HG03460 (cell line): ENCODE measurements at regions not wholly inside any gene's neighbourhood (a gene's known extent, or its start where the extent isn't known, plus 50 kb on each side); places are given as distances from the start of the nearest gene placed in this dataset.

Source experiments
- ATAC-seq: cut with Tn5 transposase; IDR thresholded peaks from one replicate; pipeline ENCODE4 v1.9.1; 2021; ENCODE audit not compliant: unreplicated experiment

DNA sequence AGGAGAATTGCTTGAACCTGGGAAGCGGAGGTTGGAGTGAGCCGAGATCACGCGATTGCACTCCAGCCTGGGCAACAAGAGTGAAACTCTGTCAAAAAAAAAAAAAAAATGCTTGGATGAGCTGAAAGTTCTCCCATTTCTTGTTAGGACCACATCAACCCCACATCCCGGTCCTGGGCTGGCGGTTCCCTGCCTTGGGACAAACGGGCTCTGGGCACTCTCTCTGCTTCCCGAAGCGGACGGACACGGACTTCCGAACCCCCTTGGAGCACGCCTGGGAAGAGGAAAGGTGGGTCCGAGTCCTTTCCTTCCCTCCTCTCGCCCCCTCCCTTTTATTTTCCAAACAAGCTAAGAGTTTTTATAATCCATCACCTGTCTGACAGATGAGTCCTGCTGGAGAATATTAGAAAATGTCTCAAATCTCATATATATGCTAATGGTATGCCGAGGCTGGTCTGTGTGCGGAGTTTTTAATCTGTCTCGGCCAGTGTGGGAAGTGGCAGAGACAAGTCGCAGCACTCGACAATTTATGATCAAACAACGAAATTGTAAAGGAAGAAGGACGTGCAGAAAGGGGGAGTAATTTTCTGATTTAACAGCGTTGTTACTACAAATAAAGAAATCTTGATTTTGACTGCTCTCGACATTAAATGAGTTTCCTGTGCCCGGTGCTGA lies 257.9 kb upstream of the IRX4 start:
- no peak for ATAC-seq

DNA sequence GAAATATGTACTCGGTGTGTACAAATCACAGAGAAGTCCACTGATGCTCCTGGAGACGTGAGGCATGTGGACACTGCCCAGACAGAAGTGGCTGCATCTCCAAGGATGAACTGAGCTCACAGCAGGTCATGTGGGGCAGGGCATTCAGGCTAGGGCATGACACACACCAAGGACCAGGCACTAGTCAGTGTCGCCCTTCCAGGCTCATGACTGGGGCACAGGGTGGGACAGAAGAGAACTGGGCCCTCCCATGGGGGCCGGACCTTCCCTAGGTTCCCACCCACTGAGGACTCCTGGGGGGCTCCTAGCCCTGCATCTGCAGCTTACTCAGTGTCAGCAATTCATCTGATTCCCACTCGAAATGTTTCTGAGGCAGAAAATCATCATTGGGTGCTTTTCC lies 256.8 kb upstream of the IRX4 start:
- no peak for ATAC-seq

DNA sequence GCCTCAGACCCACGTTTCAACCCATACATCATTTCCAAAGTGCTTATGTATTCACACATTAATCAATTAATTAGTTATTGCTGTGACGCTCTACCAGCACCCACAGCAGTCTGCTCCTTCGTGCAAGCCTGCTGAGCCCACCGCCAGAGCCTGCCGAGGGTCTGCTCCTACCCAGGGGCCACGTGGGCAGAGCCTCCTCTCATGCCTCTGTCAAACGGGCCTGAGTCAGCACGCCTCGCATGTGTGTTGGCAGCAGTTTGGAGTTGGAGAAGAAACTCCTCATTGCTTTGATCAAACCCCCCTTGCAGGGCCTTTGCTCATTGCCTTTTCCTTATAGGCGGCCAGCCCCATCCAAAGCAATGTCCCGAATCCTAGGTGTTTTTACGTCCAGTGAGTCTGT lies 256.2 kb upstream of the IRX4 start:
- no peak for ATAC-seq

DNA sequence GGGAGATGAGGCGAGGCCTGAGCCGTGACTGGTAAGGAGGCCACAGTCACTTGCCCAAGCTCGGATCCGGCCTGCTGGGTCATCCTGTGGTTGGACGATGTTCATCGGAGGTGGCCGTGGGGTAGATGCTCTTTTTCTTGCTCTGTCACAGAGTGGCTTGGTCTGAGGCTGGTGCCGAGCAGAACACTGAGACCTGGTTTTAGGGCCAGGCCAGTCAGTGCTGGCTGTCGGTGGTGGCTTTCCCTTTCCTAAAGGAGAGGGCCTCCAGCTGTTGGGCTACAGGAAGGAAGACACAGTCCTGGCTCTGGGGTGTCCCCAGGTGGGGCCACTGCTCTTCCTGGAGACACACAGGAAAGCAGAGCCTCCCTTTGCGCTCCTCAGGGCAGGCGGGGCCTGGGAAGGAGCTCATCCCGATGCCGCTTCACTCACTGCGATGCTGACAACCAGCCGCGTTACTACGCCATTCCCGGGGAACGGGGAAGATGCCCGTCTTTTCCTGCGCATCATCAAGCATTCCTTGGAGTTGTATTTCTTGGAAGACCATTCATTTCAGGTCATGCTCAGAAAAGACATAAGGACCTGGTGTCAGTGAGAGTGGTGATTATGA lies 254.8 kb upstream of the IRX4 start:
- no peak for ATAC-seq

DNA sequence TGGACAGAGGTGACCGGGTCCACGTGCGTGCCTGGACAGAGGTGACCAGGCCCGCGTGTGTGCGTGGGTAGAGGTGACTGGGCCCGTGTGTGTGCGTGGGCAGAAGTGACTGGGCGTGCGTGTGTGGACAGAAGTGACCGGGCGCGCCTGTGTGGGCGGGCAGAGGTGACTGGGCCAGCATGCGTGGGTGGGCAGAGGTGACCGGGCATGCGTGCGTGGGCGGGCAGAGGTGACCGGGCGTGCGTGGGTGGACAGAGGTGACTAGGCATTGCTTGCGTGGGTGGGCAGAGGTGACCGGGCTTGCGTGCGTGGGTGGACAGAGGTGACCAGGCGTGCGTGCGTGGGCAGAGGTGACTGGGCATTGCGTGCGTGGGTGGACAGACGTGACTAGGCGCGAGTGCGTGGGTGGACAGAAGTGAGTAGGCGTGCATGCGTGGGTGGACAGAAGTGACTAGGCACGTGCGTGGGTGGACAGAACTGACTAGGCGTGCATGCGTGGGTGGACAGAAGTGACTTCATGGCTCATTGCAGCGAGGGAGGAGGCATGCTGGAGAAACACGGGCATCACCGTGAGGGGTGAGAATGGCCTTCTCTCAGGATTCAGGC lies 254.1 kb upstream of the IRX4 start:
- no peak for ATAC-seq

DNA sequence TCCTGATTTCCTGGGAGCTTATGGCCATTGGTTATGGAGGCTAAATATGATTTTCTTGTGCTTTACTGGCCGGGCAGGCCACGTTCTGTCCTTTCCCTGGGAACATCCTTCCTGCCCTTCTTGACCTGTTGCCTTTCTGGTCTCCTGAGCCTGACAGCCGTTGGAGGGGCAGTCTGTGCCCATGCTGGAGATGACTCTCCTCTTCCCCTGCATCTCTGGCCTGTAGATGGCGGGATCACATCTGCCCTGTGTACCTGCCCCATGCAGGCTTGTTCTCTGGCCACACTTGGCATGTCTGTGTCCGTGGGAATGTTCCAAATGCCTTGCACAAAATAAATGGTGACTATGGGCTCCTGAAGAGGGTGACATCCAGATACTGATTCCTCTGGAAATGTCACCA lies 253.1 kb upstream of the IRX4 start:
- ATAC-seq: no peak

DNA sequence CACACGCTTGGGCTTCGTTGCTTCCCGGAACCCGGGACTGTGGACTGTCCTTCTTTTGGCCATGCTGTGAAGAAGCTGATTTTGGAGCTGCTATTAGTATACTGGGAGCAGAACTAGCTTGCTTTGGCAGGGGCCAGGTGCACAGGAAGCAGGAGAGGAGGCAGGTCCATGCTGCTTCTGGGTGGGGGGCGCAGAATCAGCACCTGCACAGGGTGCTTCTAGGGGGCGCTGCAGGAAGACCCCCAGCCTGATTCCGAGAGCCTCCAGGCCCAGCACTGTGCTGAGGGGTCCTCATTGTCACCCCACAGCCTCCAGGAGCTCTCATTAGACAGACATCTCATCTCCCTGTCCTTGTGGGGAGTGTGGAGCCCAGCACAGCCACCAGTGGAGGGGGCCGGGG lies 252.6 kb upstream of the IRX4 start:
- no peak for ATAC-seq

DNA sequence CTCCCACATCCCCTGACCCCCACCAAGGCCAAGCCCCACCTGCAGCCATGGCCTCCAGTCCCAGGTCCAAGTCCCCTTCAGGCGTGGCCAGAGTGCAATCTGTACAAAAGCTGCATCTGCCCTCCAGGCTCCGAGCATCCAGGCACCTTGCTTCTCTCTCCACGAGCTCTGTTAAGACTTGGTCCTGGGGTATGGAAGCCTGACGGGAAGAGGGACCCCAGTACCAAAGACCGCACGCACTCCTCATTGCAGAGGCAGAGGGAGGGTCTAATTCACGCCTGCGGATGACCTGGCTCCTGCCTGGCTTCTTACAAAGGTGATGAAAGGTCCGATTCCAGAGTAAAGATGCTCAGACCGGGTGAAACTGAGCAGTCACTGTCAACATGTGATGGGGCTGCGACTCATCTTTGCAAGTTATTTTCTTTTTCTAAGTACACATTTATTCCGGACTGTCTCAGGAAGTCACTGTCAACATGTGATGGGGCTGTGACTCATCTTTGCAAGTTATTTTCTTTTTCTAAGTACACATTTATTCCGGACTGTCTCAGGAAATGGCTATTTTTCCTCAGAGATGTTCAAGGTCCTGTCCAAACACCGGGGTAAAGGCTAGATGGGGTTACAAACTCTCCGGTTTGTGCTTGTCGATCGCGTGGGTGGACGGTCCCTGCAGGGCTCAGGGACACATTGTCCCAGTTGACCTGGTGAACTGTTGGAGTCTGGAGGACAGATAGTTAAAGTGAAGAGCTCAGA lies 252.0 kb upstream of the IRX4 start:
- no peak for ATAC-seq

DNA sequence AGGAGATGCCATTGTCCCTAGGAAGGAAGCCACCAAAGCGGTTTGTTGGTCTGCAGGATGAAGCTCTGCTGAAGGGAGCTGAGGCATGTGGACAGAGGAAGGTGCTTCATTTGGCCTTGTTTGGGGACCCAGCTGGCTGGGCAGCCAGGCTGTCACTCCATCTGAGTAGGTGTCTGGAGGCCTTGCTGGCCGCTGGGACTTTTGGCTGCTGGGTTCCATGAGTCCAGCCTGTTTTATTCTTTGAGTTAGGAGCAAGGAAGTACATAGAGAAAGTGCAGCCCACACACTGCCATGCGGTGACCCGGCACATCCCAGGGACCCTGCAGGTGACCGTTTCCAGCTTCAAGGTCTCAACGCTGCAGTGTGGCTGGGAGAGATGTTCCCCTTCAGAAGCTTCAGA lies 251.2 kb upstream of the IRX4 start:
- no peak for ATAC-seq

DNA sequence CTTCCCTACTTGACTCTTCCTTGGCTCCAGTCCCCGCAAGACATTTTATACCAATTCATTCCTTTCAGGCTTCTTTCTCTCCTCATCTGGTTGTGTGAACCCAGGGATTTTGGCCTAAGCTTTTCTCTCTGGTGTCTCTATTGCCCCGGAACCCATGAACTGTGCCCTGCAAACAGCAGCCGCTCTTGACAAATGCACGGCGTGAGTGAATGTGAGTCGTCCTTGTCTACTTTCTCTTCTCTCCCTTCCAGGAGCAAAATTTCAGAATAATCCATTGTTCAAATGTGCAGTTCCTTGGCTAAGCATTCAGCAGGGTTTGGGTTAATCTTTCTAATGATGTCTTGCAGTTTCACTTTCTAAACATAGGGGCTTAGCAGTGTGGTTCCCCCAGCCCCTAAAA lies 250.4 kb upstream of the IRX4 start:
- ATAC-seq: no peak

DNA sequence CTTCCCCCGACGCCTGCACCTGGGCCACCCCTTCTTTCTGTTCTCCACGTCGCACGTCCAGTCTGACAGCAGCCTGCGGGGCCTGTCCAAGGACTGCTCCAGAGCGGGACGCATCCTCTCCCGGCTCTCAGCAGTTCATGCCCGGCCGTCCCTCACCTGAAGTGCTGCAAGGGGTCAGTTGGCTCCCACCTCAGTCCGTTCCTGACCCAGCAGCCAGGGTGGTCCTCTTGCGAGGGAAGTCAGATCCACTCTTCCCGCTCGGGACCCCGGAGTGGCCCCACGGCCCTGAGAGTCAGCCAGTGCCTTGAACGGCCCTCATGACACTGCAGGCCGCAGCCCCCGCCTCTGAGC lies 249.7 kb upstream of the IRX4 start:
- no peak for ATAC-seq

DNA sequence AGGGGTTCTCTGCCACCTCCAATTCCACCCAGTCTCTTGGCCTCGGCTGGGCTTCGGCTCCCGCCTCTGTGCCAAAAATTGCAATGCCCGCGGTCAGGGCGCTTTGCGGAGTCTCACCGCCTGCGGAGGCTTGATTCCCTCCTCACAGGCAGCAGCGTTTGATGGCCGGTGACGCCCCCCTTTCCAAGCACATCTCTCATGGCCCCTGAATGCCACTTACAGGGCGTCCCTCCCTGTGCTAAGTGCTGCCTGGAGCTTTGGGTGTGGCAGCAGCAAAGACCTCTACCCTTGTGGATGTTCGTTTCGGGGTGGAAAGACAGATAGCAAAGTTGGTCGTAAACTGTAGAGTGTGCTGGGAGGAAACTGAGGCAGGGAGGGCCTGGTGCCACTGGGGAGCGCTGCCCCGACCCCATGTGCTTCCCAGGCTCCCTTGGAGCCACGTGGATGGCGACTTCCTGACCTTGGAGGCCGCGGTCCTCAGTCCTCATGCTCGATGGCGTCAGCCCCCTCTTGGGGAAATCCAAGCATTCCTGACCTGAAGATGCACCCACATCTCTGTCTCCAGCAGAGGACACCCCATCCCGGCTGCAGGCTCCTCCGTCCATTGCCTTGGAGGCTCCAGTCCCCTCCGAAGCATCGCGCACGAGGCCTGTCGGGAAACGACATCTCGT lies 249.2 kb upstream of the IRX4 start:
- no peak for ATAC-seq

DNA sequence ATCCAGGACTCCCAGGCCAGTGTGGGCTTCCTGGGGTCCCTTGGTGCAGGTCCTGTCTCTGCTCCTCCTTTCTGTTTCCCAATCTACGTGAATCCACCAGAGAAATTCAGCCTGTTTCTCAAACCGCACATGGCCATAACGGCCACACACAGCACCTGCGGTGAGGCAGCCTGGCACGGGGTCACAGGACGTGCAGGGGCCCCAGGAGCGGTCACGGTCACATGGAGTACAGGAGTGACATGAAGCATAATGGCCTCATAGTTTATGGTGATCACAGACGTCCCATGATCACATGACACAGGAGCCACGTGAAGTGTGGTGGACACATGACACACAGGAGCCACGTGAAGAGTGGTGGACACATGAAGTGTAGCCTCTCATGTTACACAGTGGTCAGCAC lies 248.5 kb upstream of the IRX4 start:
- no peak for ATAC-seq

DNA sequence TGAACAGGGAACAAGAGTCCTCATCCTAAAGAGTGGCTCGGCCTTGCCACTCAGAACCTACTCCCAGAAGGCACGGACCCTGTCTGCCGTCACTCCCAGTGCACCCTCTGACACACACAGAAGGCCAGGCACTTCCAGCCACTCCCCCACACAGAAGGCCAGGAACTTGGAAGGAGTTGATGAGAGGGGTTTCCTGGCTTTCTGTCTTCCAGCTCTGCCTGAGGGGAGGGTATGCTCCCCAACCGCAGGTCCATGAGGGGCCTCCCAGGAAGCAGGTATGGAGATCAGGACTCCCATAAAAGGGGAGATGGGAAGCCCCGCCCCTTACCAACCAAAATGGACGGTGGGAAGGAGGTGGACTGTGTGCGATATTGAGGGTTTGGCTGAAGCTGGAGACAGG lies 247.6 kb upstream of the IRX4 start:
- ATAC-seq: no peak

DNA sequence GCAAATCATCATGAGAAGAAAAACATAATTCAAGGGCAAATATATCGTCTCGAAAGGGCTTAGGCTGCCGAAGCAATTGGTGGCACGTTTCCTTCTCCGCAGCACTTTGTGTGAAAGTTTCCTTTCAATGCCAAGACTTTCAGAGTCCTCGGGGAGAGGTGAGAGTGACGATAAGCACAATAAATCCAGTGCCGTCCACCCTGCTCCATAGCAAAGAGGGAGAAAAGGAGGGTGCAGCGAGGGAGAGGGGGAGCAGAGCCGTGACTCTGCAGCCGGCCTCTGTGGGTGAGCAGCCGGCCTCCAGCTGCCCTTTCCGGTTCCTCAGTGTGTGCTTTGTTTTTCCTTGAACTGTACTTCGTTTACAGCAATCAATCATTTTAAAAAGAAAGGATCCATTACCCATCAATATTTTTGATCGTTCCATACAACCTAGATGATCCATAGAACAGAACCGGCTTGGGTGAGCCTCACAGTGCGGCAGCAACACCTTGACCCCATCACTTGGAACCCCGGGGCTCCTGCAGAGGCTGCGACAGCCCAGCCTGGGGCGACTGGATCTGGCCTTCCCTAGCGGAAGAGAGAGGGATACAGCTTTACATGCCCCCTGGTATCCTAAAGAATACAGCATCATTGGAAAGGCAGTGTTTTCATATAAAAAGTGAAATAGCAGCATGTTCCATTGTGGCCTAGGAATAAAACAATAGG lies 247.0 kb upstream of the IRX4 start:
- no peak for ATAC-seq

DNA sequence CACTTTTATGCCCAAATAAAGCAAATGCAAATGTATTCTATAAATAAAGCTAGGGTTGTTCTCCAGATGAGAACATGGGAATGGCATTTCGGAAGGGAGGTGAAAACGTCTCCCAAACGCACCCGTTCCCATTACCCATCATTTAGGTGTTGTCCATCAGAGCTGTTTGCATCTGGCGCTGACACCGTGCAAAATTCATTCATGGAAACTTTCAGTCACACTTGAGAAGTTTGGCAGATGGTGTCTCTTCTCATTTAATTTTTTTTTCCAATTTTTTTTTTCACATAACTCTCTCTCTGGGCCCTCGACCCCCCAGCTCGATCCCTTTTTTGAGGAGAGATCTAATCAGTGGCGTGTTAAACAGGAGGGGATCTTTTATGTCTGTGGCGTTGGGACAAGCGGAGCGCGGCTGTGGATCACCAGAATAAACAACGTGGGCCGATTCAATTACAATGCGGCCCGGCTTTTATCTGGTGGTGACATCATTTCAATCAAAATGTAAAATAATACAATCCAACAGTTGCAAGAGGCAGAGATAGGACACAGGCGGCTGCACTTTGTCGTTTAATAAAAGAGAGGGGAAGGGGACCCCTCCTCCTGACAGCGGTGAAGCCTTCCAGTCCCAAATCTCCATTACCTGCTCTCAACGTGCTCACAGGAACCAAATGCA lies 246.1 kb upstream of the IRX4 start:
- ATAC-seq: no peak

DNA sequence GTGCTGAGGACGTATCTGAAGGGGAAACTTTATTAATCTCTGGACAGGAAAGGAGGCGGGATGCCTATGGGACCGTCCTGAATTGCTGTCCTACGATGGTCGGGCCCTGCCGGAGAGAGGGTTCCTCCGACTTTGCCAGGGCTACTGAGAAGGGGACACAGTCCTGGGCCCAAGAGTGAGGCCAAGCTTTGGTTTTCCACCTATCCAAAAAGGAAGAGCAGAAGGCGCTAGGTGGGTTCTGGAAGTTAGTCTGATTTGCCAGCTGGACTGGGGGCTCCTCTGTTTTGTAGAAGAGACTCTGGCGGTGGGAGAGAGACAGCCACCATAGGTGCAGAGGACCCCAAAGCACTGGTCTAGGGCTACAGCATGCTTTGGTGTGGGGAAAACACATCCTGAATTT lies 243.8 kb upstream of the IRX4 start:
- ATAC-seq: no peak

DNA sequence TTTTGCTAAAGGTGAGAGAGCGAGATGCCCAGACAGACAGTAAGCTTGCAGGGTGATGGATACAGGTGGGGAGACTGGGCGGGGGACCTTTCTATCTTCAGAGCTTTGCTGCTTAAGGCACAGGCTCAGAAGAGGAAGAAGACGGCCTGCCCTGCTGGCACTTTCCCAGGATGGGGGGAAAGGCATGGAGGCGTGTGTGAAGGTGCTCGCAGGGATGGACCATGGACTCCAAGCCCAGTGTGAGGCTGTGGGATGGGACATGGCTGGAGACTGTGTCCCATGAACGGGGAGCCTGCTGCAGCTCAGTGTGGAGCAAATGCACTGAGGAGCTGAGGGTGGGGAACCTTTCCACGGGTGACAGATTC lies 243.2 kb upstream of the IRX4 start:
- no peak for ATAC-seq

DNA sequence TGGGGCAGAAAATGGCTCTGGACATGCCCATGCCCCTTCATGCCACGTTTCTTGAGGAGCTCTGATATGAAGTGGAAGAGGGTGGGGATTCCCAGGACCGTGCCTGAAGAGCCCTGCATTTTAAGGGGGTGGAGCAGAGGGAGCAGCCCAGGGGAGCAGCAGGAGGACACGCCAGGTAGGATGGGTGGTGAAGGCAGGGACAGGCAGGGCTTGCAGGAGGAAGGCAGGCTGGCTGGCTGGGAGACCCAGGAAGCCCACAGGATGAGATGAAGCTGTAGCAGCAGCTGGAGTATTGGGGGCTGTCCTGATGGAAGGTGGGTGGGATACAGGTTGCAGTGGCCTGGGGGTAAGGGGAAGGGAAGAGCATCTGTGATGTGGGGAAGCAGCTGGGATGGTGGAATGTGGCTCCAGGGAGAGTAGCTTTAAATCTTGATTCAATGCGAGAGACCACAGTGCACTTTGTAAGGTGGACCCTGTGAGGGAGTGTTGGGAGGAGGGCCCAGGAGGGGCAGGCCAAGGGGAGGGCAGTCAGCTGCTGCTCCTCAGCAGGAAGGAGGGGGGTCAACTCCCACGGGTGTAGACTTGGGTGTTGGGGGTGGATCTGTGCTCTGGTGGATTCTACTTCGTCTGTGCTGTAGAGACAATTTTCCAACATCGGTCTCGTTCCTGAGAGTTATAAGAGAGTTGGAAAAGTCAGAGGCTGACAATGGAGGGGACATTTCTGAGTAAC lies 242.6 kb upstream of the IRX4 start:
- ATAC-seq: no peak
